ENCODE measurements at regions not wholly inside any gene's neighbourhood (a gene's known extent, or its start where the extent isn't known, plus 50 kb on each side); places are given as distances from the start of the nearest gene placed in this dataset.

- Histone ChIP-seq H3K4me3 (ENCODE audit: low read depth in 1 of 3, low read length in 3 of 3) (peak overlapping the region in 2 of 3 donors; percentile 82 to 83), H3K36me3 (ENCODE audit: control insufficient read depth in 4 of 4, insufficient read depth in 3 of 4, low read depth in 1 of 4, low read length in 3 of 4) (no peaks in the 10 kb centered on the region), H3K4me1 (ENCODE audit: control insufficient read depth in 4 of 4, insufficient read depth in 4 of 4, low read length in 3 of 4) (peaks cover 0 to 17% (median 14%) of the 10 kb centered on the region in 4 donors), H3K27me3 (ENCODE audit: control insufficient read depth in 4 of 4, insufficient read depth in 4 of 4, low read length in 3 of 4) (no peaks in the 10 kb centered on the region), H3K27ac (ENCODE audit: low read depth in 1 of 2, low read length in 2 of 2) (no peak overlapping the region), H3K9me3 (ENCODE audit: control insufficient read depth in 4 of 4, low read length in 3 of 4) (no peaks in the 10 kb centered on the region), H3K9ac (ENCODE audit: low read depth in 1 of 2, low read length in 2 of 2) (no peak overlapping the region)
- DNase-seq (ENCODE audit: low spot score): no peak
- TF ChIP-seq FOXA1 (IDR thresholded peaks at IDR 0.05) (no peak), REST (IDR thresholded peaks at IDR 0.05) (no peak), MAX (IDR thresholded peaks at IDR 0.05) (no peak), HNF4A (conservative IDR thresholded peaks at IDR 0.05) (no peak), NR2F2 (IDR thresholded peaks at IDR 0.05) (no peak), RXRA (IDR thresholded peaks at IDR 0.05) (no peak), YY1 (IDR thresholded peaks at IDR 0.05) (no peak), JUND (IDR thresholded peaks at IDR 0.05) (no peak), ATF3 (IDR thresholded peaks at IDR 0.05) (peak; percentile 67), TAF1 (conservative IDR thresholded peaks at IDR 0.05) (no peak), HNF4G (IDR thresholded peaks at IDR 0.05) (no peak), ZBTB33 (IDR thresholded peaks at IDR 0.05) (no peak), SP1 (IDR thresholded peaks at IDR 0.05) (peak; percentile 73), FOXA2 (IDR thresholded peaks at IDR 0.05) (no peak), EGR1 (IDR thresholded peaks at IDR 0.05; ENCODE audit: low read depth in 2 of 2) (peak in 1 of 2 donors; percentile 52), CTCF (IDR thresholded peaks at IDR 0.05; ENCODE audit: low read depth, low read length, missing input control) (peak; percentile 48), RAD21 (IDR thresholded peaks at IDR 0.05) (peak; percentile 36 to 90), GABPA (IDR thresholded peaks at IDR 0.05 in 1 of 2, conservative IDR thresholded peaks at IDR 0.05 in 1 of 2) (peak in 1 of 2 donors; percentile 8)
- WGBS: 77% methylated on average over 9 of the region's 9 CpGs
These were observed 206.5 kb upstream of the STK26 start for GRCh38 chrX:131816551-131817136.

Data from liver (tissue), 8 donors.